Trophoblast cell (in vitro differentiated cells and primary cell): ENCODE measurements at regions not wholly inside any gene's neighbourhood (a gene's known extent, or its start where the extent isn't known, plus 50 kb on each side); places are given as distances from the start of the nearest gene placed in this dataset.

Source experiments
- DNase-seq, 2 donors: peaks; one replicate each; pipeline ENCODE4 v3.0.0-alpha.2; 2016
- H2AFZ ChIP-seq: 2 replicates; pipeline ENCODE4 v1.6.1; 2013; ENCODE audit warnings: low read length, moderate library complexity, mild to moderate bottlenecking; ENCODE audit not compliant: insufficient read depth, poor library complexity
- H2AK5ac ChIP-seq: 2 replicates; pipeline ENCODE4 v1.6.1; 2013; ENCODE audit warnings: mild to moderate bottlenecking, low read length
- H2BK120ac ChIP-seq: 2 replicates; pipeline ENCODE4 v1.6.1; 2013; ENCODE audit warnings: low read length, mild to moderate bottlenecking, moderate library complexity; ENCODE audit not compliant: insufficient read depth, poor library complexity
- H2BK12ac ChIP-seq: 2 replicates; pipeline ENCODE4 v1.6.1; 2013; ENCODE audit warnings: mild to moderate bottlenecking, low read length, moderate library complexity
- H2BK5ac ChIP-seq: 2 replicates; pipeline ENCODE4 v1.6.1; 2013; ENCODE audit warnings: low read length, low read depth, moderate library complexity, mild to moderate bottlenecking; ENCODE audit not compliant: poor library complexity
- H3K14ac ChIP-seq: 2 replicates; pipeline ENCODE4 v1.6.1; 2013; ENCODE audit warnings: mild to moderate bottlenecking, low read length
- H3K18ac ChIP-seq: 2 replicates; pipeline ENCODE4 v1.6.1; 2013; ENCODE audit warnings: mild to moderate bottlenecking, low read length
- H3K23ac ChIP-seq: 2 replicates; pipeline ENCODE4 v1.6.1; 2013; ENCODE audit warnings: low read length
- H3K27ac ChIP-seq: 2 replicates; pipeline ENCODE4 v1.5.1; 2013; ENCODE audit warnings: low read depth, mild to moderate bottlenecking, inconsistent platforms, low read length, moderate library complexity
- H3K27me3 ChIP-seq: 2 replicates; pipeline ENCODE4 v1.6.1; 2013; ENCODE audit warnings: inconsistent platforms, mild to moderate bottlenecking, low read length, moderate library complexity; ENCODE audit not compliant: insufficient read depth
- H3K36me3 ChIP-seq, 2 experiments: 1 replicate in 1 of 2; 2 replicates in 1 of 2; pipeline ENCODE4 v1.6.1; 2013; ENCODE audit warnings: low read length in 2 of 2, mild to moderate bottlenecking in 2 of 2, moderate library complexity in 1 of 2; ENCODE audit not compliant: insufficient read depth in 2 of 2, control insufficient read depth in 1 of 2
- H3K4ac ChIP-seq: 2 replicates; pipeline ENCODE4 v1.6.1; 2013; ENCODE audit warnings: low read depth, mild to moderate bottlenecking, low read length, moderate library complexity
- H3K4me1 ChIP-seq, 2 experiments: 1 replicate in 1 of 2; 2 replicates in 1 of 2; pipeline ENCODE4 v1.6.1; 2013; ENCODE audit warnings: low read length in 2 of 2, mild to moderate bottlenecking in 2 of 2, moderate library complexity in 1 of 2; ENCODE audit not compliant: insufficient read depth in 2 of 2, control insufficient read depth in 1 of 2
- H3K4me2 ChIP-seq: 2 replicates; pipeline ENCODE4 v1.6.1; 2013; ENCODE audit warnings: inconsistent platforms, mild to moderate bottlenecking, low read length, moderate library complexity
- H3K4me3 ChIP-seq: 2 replicates; pipeline ENCODE4 v1.5.1; 2013; ENCODE audit warnings: mild to moderate bottlenecking, low read depth, low read length, inconsistent platforms
- H3K79me1 ChIP-seq: one replicate; pipeline ENCODE4 v1.6.1; 2013; ENCODE audit warnings: low read length
- H3K79me2 ChIP-seq: 2 replicates; pipeline ENCODE4 v1.6.1; 2013; ENCODE audit warnings: low read length, mild to moderate bottlenecking; ENCODE audit not compliant: control insufficient read depth, insufficient read depth, poor library complexity
- H3K9ac ChIP-seq: 2 replicates; pipeline ENCODE4 v1.6.1; 2013; ENCODE audit warnings: mild to moderate bottlenecking, low read length
- H3K9me3 ChIP-seq: 2 replicates; pipeline ENCODE4 v1.6.1; 2013; ENCODE audit warnings: low read depth, mild to moderate bottlenecking, control low read depth, inconsistent platforms, low read length; ENCODE audit not compliant: insufficient read depth
- H4K12ac ChIP-seq: 2 replicates; pipeline ENCODE4 v1.6.1; 2013; ENCODE audit warnings: low read depth, mild to moderate bottlenecking, low read length, moderate library complexity
- H4K8ac ChIP-seq: 2 replicates; pipeline ENCODE4 v1.6.1; 2013; ENCODE audit warnings: low read depth, mild to moderate bottlenecking, low read length, moderate library complexity
- H4K91ac ChIP-seq: one replicate; pipeline ENCODE4 v1.6.1; 2013; ENCODE audit warnings: low read depth, mild to moderate bottlenecking, low read length, moderate library complexity
- WGBS: extraction: QIAGEN DNeasy Blood & Tissue Kit; methylation state at CpG from one replicate; pipeline ENCODE4 v1.1.7; 2013; ENCODE audit warnings: missing lambda C conversion rate; ENCODE audit not compliant: insufficient read length, insufficient coverage; ENCODE audit errors: extremely low coverage; 5-methylcytosine and 5-hydroxymethylcytosine counted together

DNA sequence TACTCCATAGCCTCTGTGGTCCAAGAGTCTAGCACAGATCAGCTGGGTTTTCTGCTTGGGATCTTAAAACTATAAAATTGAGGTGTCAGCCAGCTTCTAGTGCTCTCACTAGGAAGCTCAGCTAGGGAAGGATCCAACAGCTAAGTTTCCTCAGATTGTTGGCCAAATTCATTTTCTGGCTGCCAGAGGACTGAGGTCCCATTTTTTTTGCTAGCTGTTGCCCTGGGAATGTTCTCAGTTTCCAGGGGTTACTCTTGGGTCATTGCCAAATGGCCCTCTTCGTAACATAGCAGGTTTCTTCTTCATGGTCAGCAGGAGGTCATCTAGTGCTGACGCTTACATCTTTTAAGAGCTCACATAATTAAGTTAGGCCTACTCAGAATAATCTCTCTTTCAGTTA, 2178.2 kb downstream of the ARAP2 start:
- no peak overlapping the region for H4K8ac ChIP-seq
- no peaks in the 10 kb centered on the region for H3K9me3 ChIP-seq
- no peak overlapping the region for H2AK5ac ChIP-seq
- no peak overlapping the region for H3K9ac ChIP-seq
- H2BK120ac ChIP-seq: no peak overlapping the region
- H4K91ac ChIP-seq: no peak overlapping the region
- H3K4me3 ChIP-seq: no peak overlapping the region
- no peak overlapping the region for H4K12ac ChIP-seq
- no peak overlapping the region for H3K4me2 ChIP-seq
- H3K27me3 ChIP-seq: no peaks in the 10 kb centered on the region
- no peaks in the 10 kb centered on the region for H3K36me3 ChIP-seq
- no peak for DNase-seq
- H3K79me1 ChIP-seq: no peaks in the 10 kb centered on the region
- H2BK5ac ChIP-seq: no peak overlapping the region
- H2BK12ac ChIP-seq: no peak overlapping the region
- H3K27ac ChIP-seq: no peak overlapping the region
- no peak overlapping the region for H3K23ac ChIP-seq
- H2AFZ ChIP-seq: no peak overlapping the region
- H3K14ac ChIP-seq: no peak overlapping the region
- no peak overlapping the region for H3K4ac ChIP-seq
- WGBS: no CpG with 5 or more reads among the region's 2 CpGs
- no peak overlapping the region for H3K18ac ChIP-seq
- no peaks in the 10 kb centered on the region for H3K79me2 ChIP-seq
- no peaks in the 10 kb centered on the region for H3K4me1 ChIP-seq

GRCh38 chr4:34091451-34091850, 2152.9 kb downstream of the ARAP2 start:
- Histone ChIP-seq H3K27ac (no peak overlapping the region), H4K12ac (no peak overlapping the region), H3K18ac (no peak overlapping the region), H3K4me3 (no peak overlapping the region), H2AK5ac (no peak overlapping the region), H4K91ac (no peak overlapping the region), H3K9me3 (no peaks in the 10 kb centered on the region), H3K9ac (no peak overlapping the region), H3K23ac (no peak overlapping the region), H3K79me2 (no peaks in the 10 kb centered on the region), H2BK12ac (no peak overlapping the region), H3K79me1 (no peaks in the 10 kb centered on the region), H2BK120ac (no peak overlapping the region), H3K4me1 (no peaks in the 10 kb centered on the region), H3K36me3 (no peaks in the 10 kb centered on the region), H3K27me3 (no peaks in the 10 kb centered on the region), H2BK5ac (no peak overlapping the region), H3K4me2 (no peak overlapping the region), H4K8ac (no peak overlapping the region), H3K14ac (no peak overlapping the region), H3K4ac (no peak overlapping the region), H2AFZ (no peak overlapping the region)
- no peak for DNase-seq
- WGBS: no CpG with 5 or more reads among the region's 1 CpG

DNA sequence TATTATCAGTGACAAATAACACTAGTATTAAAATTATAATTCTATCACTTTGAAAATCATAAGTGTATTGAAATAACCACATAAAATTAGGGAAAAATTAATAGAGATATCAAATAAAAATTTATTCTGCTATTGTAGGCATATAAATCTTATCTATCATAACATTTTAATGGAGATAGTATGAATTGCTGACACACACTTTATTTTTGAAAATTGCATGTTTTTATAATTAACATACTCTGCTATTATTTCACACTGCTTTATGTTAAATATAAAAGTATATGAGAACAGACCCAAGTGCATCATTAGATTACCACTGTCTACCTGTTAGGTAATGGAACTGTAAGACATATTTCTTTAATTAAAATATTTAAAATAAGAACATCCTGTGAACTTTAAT, 2150.2 kb downstream of the ARAP2 start:
- Histone ChIP-seq H3K18ac (no peak overlapping the region), H3K23ac (no peak overlapping the region), H3K14ac (no peak overlapping the region), H3K4me2 (no peak overlapping the region), H4K8ac (no peak overlapping the region), H3K27me3 (no peaks in the 10 kb centered on the region), H3K79me1 (no peaks in the 10 kb centered on the region), H3K79me2 (no peaks in the 10 kb centered on the region), H4K12ac (no peak overlapping the region), H3K9me3 (no peaks in the 10 kb centered on the region), H2BK5ac (no peak overlapping the region), H3K4me1 (no peaks in the 10 kb centered on the region), H3K9ac (no peak overlapping the region), H2AFZ (no peak overlapping the region), H2BK120ac (no peak overlapping the region), H2AK5ac (no peak overlapping the region), H2BK12ac (no peak overlapping the region), H3K36me3 (no peaks in the 10 kb centered on the region), H3K27ac (no peak overlapping the region), H4K91ac (no peak overlapping the region), H3K4ac (no peak overlapping the region), H3K4me3 (no peak overlapping the region)
- DNase-seq: no peak

- Histone ChIP-seq H3K9me3 (no peaks in the 10 kb centered on the region), H3K23ac (no peak overlapping the region), H3K4me3 (no peak overlapping the region), H2AK5ac (no peak overlapping the region), H3K4me2 (no peak overlapping the region), H3K4ac (no peak overlapping the region), H4K8ac (no peak overlapping the region), H3K36me3 (no peaks in the 10 kb centered on the region), H2BK120ac (no peak overlapping the region), H2AFZ (no peak overlapping the region), H3K9ac (no peak overlapping the region), H3K27ac (no peak overlapping the region), H4K12ac (no peak overlapping the region), H2BK5ac (no peak overlapping the region), H2BK12ac (no peak overlapping the region), H3K79me2 (no peaks in the 10 kb centered on the region), H3K79me1 (no peaks in the 10 kb centered on the region), H3K14ac (no peak overlapping the region), H4K91ac (no peak overlapping the region), H3K4me1 (no peaks in the 10 kb centered on the region), H3K27me3 (no peaks in the 10 kb centered on the region), H3K18ac (no peak overlapping the region)
- whole genome bisulfite sequencing: no CpG with 5 or more reads among the region's 1 CpG
- DNase-seq: no peak
Observed at GRCh38 chr4:34105311-34105710, 2139.0 kb downstream of the ARAP2 start.

DNA sequence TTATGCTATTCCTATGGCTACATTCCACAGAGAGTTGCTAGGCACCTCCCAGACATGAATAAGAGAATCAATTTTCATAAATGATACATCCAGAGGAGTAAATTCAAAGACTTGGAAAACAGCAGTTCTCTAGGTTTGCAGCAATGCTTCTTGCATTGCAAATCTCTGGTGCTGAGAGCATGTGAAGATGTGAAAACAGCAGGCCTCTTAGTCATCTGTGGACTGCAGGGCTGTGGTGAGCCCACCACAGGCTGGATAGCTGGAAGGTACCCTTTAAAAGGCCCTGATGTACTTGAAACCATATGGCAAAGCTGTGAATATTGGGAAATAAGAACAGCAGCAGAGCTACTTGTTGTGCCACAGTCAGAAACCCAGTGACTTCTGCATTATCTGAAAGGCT, 2135.9 kb downstream of the ARAP2 start:
- no peak overlapping the region for H3K4me2 ChIP-seq
- H3K4ac ChIP-seq: no peak overlapping the region
- no peak overlapping the region for H3K4me3 ChIP-seq
- H4K12ac ChIP-seq: no peak overlapping the region
- no peak overlapping the region for H2BK120ac ChIP-seq
- no peaks in the 10 kb centered on the region for H3K79me1 ChIP-seq
- H3K9me3 ChIP-seq: no peaks in the 10 kb centered on the region
- no peaks in the 10 kb centered on the region for H3K79me2 ChIP-seq
- no peak for DNase-seq
- no peak overlapping the region for H3K23ac ChIP-seq
- no peak overlapping the region for H3K27ac ChIP-seq
- H4K8ac ChIP-seq: no peak overlapping the region
- no peaks in the 10 kb centered on the region for H3K27me3 ChIP-seq
- no peak overlapping the region for H2BK12ac ChIP-seq
- H3K14ac ChIP-seq: no peak overlapping the region
- H3K18ac ChIP-seq: no peak overlapping the region
- H3K36me3 ChIP-seq: no peaks in the 10 kb centered on the region
- no peak overlapping the region for H2AK5ac ChIP-seq
- no peak overlapping the region for H2AFZ ChIP-seq
- H3K9ac ChIP-seq: no peak overlapping the region
- no peak overlapping the region for H2BK5ac ChIP-seq
- H3K4me1 ChIP-seq: no peaks in the 10 kb centered on the region
- H4K91ac ChIP-seq: no peak overlapping the region
